ENCODE measurements at regions not wholly inside any gene's neighbourhood (a gene's known extent, or its start where the extent isn't known, plus 50 kb on each side); places are given as distances from the start of the nearest gene placed in this dataset.

DNA sequence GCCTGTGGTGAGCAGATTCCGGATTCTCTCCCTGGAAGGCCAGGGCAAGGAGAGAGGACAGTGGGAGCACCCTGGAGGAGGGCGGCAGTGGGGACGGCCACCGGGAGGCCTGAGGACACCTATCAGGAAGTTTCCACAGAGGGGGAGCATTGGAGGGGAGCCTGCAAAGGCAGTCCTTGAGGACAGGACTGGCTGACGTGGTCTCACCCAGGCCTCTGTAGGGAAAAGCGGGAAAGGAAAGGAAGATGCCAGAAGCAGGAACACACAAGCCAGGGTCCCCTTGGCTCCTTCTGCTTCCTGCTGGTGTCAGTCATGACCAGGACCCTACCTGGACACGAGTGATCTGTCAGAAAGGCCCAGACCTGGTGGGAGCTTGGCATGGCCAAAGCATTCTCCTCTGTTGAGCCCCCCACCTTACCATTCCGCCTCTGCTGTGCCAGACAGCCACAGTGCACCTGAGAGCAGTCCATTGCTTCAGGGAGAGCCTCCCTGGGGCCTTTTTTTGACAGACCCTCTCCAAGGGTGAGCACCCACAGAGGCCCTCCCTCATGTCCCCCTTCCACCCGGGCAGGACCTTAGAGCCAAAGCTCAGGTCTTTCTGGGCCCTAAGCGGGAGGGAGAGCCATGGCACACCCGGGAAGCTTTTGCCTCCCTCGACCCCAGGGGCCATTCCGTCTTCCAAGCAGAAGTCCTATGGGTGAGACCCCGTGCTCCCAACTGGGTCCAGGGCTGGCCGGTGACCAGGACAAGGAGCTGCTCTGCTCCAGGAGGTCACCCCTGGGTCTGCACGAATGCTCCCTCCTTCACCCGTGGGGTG, 333.1 kb downstream of the DYSF start (continued):
- TF ChIP-seq, protein P1, sequence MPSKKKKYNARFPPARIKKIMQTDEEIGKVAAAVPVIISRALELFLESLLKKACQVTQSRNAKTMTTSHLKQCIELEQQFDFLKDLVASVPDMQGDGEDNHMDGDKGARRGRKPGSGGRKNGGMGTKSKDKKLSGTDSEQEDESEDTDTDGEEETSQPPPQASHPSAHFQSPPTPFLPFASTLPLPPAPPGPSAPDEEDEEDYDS (CRISPR knock-in tag; IDR thresholded peaks at IDR 0.05): no peak
- no peak for TF ChIP-seq ATM (IDR thresholded peaks at IDR 0.05; ENCODE audit: borderline replicate concordance)
- TF ChIP-seq ZNF615 (CRISPR knock-in tag; IDR thresholded peaks at IDR 0.05; ENCODE audit: borderline replicate concordance): no peak
- no peak for TF ChIP-seq THAP11 (CRISPR knock-in tag; IDR thresholded peaks at IDR 0.05)
- no peak for TF ChIP-seq ERF (CRISPR knock-in tag; IDR thresholded peaks at IDR 0.05)
- no peak for TF ChIP-seq CHCHD3 (CRISPR knock-in tag; IDR thresholded peaks at IDR 0.05)

DNA sequence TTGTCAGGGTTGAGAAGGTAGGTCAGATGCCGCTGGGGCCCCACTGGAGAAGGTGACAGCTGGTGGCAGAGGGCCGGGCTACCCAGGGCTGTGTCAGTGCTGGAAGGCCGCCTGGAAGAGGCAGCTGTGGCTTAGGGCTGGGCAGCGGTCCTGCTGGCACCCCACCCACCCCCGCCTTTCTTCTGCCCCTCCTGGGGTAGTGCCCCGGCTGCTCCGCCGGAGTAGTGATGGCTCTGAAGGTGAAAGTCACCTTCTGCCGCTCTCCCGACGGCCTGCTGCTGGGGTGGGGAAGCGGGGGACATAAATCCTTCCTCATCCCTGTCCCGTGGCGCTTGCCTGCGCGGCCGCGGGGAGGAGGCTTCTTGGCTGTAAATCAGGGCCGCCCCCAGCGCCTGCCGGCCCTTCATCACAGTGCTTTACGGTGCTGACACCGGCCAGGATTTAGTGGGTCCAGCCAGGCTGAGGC, 332.2 kb downstream of the DYSF start:
- BruUV-seq (replicated peaks): no TSS peak
- Histone ChIP-seq H3K4me1 (ENCODE audit: insufficient read depth, low read length) (peaks cover 26% of the 10 kb centered on the region), H3K4me2 (ENCODE audit: low read depth, low read length) (no peak overlapping the region), H3K9ac (ENCODE audit: insufficient read depth, low read depth, low read length) (no peak overlapping the region), H3K27ac (ENCODE audit: extremely low read length, insufficient read depth, low read length) (no peak overlapping the region), H3K79me2 (ENCODE audit: insufficient read depth, low read length) (no peaks in the 10 kb centered on the region), H4K20me1 (ENCODE audit: insufficient read depth, low read length) (no peaks in the 10 kb centered on the region), H3K9me3 (ENCODE audit: low read length) (no peaks in the 10 kb centered on the region), H2AFZ (ENCODE audit: low read length) (no peak overlapping the region), H3K36me3 (replicated peaks in 1 of 2; ENCODE audit: control insufficient read depth in 1 of 2, insufficient read depth in 2 of 2, low read length in 2 of 2) (no peaks in the 10 kb centered on the region), H3K27me3 (ENCODE audit: control insufficient read depth in 1 of 2, insufficient read depth in 2 of 2, low read length in 2 of 2) (peaks cover 0 to 4% of the 10 kb centered on the region in 2 experiments; a peak in 2 of 5 replicates), H3K4me3 (replicated peaks in 1 of 3; ENCODE audit: insufficient read depth in 1 of 3, low read depth in 2 of 3, low read length in 3 of 3) (no peak overlapping the region)
- intact Hi-C loops (cut with micrococcal nuclease; ENCODE audit: unreplicated experiment) (loop anchor here (5.0 kb wide), 1 partner anchor 428 kb away; no protein-coding TSS in a partner anchor), in situ Hi-C loops (cut with HindIII; ENCODE audit: extremely low pct_ligation_motif_present, low pct_unique_long_range_greater_than_20kb) (no loop called here)
- POLR2A ChIA-PET: no interaction called here
- no peak for TF ChIP-seq ZNF383 (CRISPR knock-in tag; IDR thresholded peaks at IDR 0.05; ENCODE audit: borderline replicate concordance)
- TF ChIP-seq IKZF1 (IDR thresholded peaks at IDR 0.05): no peak
- DNase-seq (ENCODE audit: low spot score) (no peak), ATAC-seq (no peak), FAIRE-seq (no peak)
- CTCF ChIA-PET (ENCODE audit: low intra/inter-chr PET ratio, low total read pairs): no interaction called here
- WGBS (ENCODE audit: low lambda C conversion rate): 79% methylated on average over 14 of the region's 23 CpGs

Data from HepG2 (cell line).